ENCODE measurements at regions not wholly inside any gene's neighbourhood (a gene's known extent, or its start where the extent isn't known, plus 50 kb on each side); places are given as distances from the start of the nearest gene placed in this dataset.

DNA sequence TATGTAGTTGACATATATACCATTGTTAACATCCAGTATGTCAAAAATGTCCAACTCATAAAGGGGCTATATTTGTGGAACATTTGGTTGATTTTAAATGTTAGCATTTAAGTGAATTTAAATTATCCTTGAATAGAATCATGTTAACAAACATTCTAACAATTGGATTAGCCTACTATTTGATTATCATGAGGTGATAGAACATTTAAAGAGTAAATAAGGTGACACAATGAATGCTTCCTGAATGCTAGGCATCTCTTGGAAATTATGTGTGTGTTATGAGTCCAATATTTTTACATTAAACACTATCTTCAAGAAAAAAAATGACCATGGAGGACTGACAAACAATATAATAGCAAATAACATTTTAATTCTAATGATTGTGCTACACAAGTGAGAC is 901.9 kb upstream of the AGA start:
- Histone ChIP-seq H3K4me2 (ENCODE audit: low read length) (no peak overlapping the region), H3K4me1 (ENCODE audit: control insufficient read depth, insufficient read depth, low read length) (no peaks in the 10 kb centered on the region), H3K9me3 (replicated peaks; ENCODE audit: low read length) (peaks cover 5% of the 10 kb centered on the region), H3K9ac (ENCODE audit: low read depth, low read length) (no peak overlapping the region), H3K27me3 (ENCODE audit: control insufficient read depth, insufficient read depth, low read length) (no peaks in the 10 kb centered on the region), H3K36me3 (ENCODE audit: insufficient read depth, low read length) (no peaks in the 10 kb centered on the region), H3K4me3 (ENCODE audit: low read length) (no peak overlapping the region)

DNA sequence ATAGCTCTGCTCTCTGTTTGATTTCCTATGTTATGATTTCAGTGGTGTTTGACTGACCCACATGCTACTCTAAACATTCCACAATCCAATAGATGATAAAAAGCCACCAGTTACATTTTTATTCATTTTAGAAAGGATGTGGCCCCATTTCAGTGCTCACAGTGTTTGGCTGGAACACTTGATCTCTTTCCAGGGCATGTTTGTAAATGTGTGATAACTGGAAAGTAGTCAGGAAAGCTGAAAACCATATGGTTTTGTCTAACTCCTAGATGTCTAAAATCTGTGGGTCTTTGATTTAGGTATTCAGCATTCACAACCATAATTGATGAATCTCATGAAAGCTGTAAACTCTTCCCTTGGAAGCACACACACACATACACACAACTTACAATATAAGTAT is 904.9 kb upstream of the AGA start:
- no peak overlapping the region for H3K9ac ChIP-seq (ENCODE audit: low read depth, low read length)
- no peak overlapping the region for H3K4me3 ChIP-seq (ENCODE audit: low read length)
- no peaks in the 10 kb centered on the region for H3K27me3 ChIP-seq (ENCODE audit: control insufficient read depth, insufficient read depth, low read length)
- no peak overlapping the region for H3K4me2 ChIP-seq (ENCODE audit: low read length)
- no peaks in the 10 kb centered on the region for H3K4me1 ChIP-seq (ENCODE audit: control insufficient read depth, insufficient read depth, low read length)
- H3K36me3 ChIP-seq (ENCODE audit: insufficient read depth, low read length) = no peaks in the 10 kb centered on the region
- peaks cover 9% of the 10 kb centered on the region for H3K9me3 ChIP-seq (replicated peaks; ENCODE audit: low read length)

DNA sequence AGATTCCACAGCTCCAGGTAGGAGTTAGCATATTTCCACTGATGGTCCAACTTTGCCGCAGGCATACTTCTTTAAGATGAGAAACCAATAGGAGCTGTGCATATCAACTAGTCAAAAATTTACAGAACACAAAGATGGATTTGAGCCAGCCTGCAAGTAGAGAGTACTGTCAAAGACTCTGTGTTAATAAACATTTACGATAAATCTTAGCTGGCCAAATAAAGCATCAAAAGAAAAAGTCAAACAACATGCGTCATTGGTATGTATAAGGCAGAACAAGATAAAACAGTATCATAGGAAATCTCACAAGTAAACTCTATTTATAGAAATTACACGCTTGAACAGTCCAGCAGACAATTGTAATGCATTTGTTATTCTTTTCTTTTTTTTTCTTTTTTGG is 907.4 kb upstream of the AGA start:
- Histone ChIP-seq H3K9ac (ENCODE audit: low read depth, low read length) (no peak overlapping the region), H3K4me3 (ENCODE audit: low read length) (no peak overlapping the region), H3K27me3 (ENCODE audit: control insufficient read depth, insufficient read depth, low read length) (no peaks in the 10 kb centered on the region), H3K9me3 (replicated peaks; ENCODE audit: low read length) (peaks cover 9% of the 10 kb centered on the region), H3K4me2 (ENCODE audit: low read length) (no peak overlapping the region), H3K36me3 (ENCODE audit: insufficient read depth, low read length) (no peaks in the 10 kb centered on the region), H3K4me1 (ENCODE audit: control insufficient read depth, insufficient read depth, low read length) (no peaks in the 10 kb centered on the region)

DNA sequence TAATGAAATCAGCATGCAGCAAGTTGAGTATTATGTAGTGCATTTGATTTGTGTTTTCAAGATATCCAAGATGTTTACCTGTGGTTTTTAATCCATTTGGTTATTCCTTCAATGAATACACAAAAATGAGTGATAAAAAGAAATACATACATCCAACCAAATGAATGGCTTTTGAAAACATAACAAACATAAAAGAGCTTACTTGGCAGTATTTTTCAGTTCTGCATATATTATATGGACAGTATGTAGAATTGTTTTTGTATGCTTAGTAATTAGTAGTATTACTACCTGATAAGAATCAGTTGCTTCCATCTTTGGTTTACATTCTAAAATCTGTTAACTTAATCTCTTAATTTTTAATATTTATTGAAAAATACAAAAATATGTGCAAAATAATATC is 908.9 kb upstream of the AGA start:
- H3K4me2 ChIP-seq (ENCODE audit: low read length) = no peak overlapping the region
- H3K9me3 ChIP-seq (replicated peaks; ENCODE audit: low read length) = peaks cover 9% of the 10 kb centered on the region
- H3K9ac ChIP-seq (ENCODE audit: low read depth, low read length) = no peak overlapping the region
- H3K27me3 ChIP-seq (ENCODE audit: control insufficient read depth, insufficient read depth, low read length) = no peaks in the 10 kb centered on the region
- no peaks in the 10 kb centered on the region for H3K4me1 ChIP-seq (ENCODE audit: control insufficient read depth, insufficient read depth, low read length)
- no peaks in the 10 kb centered on the region for H3K36me3 ChIP-seq (ENCODE audit: insufficient read depth, low read length)
- no peak overlapping the region for H3K4me3 ChIP-seq (ENCODE audit: low read length)

DNA sequence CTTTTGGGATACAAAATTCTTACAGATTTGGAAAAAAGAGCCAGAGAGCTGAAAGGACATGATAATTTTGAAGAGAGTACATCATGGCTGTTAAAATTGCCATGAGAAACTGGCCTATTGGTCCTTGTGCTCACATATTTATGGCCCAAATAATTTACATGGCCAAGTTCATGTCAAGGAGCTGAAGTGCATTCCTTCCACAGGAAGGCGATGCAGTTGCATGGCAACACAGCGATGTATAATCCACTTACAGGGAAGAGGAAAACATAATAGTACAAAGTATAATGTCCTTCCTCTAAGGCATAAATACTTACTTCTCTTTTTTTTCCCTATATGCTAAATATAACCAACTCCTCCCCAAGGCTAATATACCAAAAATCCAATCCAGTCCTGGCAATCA is 914.5 kb upstream of the AGA start:
- no peaks in the 10 kb centered on the region for H3K27me3 ChIP-seq (ENCODE audit: control insufficient read depth, insufficient read depth, low read length)
- no peaks in the 10 kb centered on the region for H3K9me3 ChIP-seq (replicated peaks; ENCODE audit: low read length)
- H3K4me3 ChIP-seq (ENCODE audit: low read length) = no peak overlapping the region
- H3K4me2 ChIP-seq (ENCODE audit: low read length) = no peak overlapping the region
- no peaks in the 10 kb centered on the region for H3K36me3 ChIP-seq (ENCODE audit: insufficient read depth, low read length)
- no peak overlapping the region for H3K9ac ChIP-seq (ENCODE audit: low read depth, low read length)
- no peaks in the 10 kb centered on the region for H3K4me1 ChIP-seq (ENCODE audit: control insufficient read depth, insufficient read depth, low read length)

DNA sequence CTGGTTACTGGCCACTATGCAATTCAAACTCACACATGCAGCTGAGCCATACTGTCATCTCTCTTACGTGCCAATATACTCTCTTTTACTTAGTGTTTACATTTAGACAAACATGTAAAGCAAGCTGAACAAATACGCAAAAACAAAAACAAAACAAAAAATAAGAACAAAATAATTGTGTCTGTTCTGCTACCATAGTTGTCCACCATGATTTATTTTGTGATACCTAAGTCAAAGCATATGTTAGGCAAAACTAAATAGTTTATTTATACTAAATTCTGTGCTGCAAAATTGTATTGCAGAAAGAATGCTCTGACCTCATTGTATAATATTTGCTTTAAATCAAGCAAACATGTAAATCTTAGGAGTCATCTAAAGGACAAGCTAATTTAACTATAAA is 943.2 kb upstream of the AGA start:
- Histone ChIP-seq H3K9ac (ENCODE audit: low read depth, low read length) (no peak overlapping the region), H3K9me3 (replicated peaks; ENCODE audit: low read length) (peaks cover 1% of the 10 kb centered on the region), H3K36me3 (ENCODE audit: insufficient read depth, low read length) (no peaks in the 10 kb centered on the region), H3K27me3 (ENCODE audit: control insufficient read depth, insufficient read depth, low read length) (no peaks in the 10 kb centered on the region), H3K4me1 (ENCODE audit: control insufficient read depth, insufficient read depth, low read length) (no peaks in the 10 kb centered on the region), H3K4me3 (ENCODE audit: low read length) (no peak overlapping the region), H3K4me2 (ENCODE audit: low read length) (no peak overlapping the region)

DNA sequence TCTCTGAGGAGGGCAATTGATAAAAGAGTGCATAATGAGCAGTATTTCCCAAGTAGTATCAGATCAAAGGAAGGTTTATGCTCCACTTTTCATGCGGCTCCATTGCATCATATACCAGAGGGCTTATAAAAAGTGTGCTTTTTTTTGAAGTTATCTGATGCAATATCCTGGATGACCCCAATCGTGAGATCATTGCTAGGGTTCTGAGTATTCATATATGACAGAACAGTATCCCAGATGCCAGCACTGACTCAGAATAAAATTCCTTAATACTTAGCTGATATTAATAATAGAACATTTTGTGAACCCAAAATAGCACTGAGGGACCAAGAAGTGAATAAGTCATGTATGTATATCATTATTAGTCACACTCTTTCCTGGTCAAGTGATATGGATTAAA is 945.5 kb upstream of the AGA start:
- Histone ChIP-seq H3K4me3 (ENCODE audit: low read length) (no peak overlapping the region), H3K36me3 (ENCODE audit: insufficient read depth, low read length) (no peaks in the 10 kb centered on the region), H3K9me3 (replicated peaks; ENCODE audit: low read length) (no peaks in the 10 kb centered on the region), H3K9ac (ENCODE audit: low read depth, low read length) (no peak overlapping the region), H3K27me3 (ENCODE audit: control insufficient read depth, insufficient read depth, low read length) (no peaks in the 10 kb centered on the region), H3K4me2 (ENCODE audit: low read length) (no peak overlapping the region), H3K4me1 (ENCODE audit: control insufficient read depth, insufficient read depth, low read length) (no peaks in the 10 kb centered on the region)

DNA sequence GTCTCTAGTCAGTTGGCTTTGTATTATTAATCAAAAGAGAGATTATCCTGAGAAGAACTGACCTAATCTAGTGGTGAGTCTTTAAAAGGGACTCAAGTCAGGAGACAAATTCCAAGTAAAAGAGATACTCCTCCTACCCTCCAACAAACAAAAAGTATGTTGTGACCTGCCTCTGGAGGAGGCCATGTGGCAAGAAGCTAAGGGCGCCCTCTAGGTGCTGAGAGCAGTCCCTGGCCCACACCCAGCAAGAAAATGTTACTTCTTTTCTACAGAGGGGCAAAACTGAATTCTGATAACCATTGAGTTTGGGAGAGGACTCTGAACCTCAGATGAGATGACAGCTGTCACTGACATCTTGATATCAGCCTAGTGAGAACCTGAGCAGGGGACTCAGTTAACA is 953.6 kb upstream of the AGA start:
- H3K27me3 ChIP-seq (ENCODE audit: control insufficient read depth, insufficient read depth, low read length) = no peaks in the 10 kb centered on the region
- no peaks in the 10 kb centered on the region for H3K4me1 ChIP-seq (ENCODE audit: control insufficient read depth, insufficient read depth, low read length)
- no peak overlapping the region for H3K4me2 ChIP-seq (ENCODE audit: low read length)
- H3K9ac ChIP-seq (ENCODE audit: low read depth, low read length) = no peak overlapping the region
- no peak overlapping the region for H3K4me3 ChIP-seq (ENCODE audit: low read length)
- H3K9me3 ChIP-seq (replicated peaks; ENCODE audit: low read length) = peaks cover 1% of the 10 kb centered on the region
- no peaks in the 10 kb centered on the region for H3K36me3 ChIP-seq (ENCODE audit: insufficient read depth, low read length)

DNA sequence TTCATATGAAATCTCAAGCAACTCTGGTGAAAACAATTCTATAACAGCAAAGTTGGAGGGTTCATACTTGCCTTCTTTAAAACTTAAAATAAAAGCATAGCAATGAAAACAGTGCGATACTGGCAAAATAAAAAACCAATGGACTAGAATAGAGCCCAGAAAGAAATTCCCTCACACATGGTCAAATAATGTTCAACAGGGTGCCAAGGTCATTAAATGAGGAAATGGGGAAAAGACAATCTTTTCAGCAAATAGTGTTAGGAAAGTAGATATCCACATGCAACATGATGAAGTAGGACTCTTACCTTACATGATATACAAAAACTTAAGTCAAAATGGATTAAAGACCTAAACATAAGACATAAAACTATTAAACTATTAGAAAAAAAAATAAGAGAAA is 970.2 kb upstream of the AGA start:
- no peak overlapping the region for H3K4me2 ChIP-seq (ENCODE audit: low read length)
- no peaks in the 10 kb centered on the region for H3K36me3 ChIP-seq (ENCODE audit: insufficient read depth, low read length)
- no peaks in the 10 kb centered on the region for H3K4me1 ChIP-seq (ENCODE audit: control insufficient read depth, insufficient read depth, low read length)
- H3K27me3 ChIP-seq (ENCODE audit: control insufficient read depth, insufficient read depth, low read length) = no peaks in the 10 kb centered on the region
- H3K4me3 ChIP-seq (ENCODE audit: low read length) = no peak overlapping the region
- H3K9ac ChIP-seq (ENCODE audit: low read depth, low read length) = no peak overlapping the region
- H3K9me3 ChIP-seq (replicated peaks; ENCODE audit: low read length) = no peaks in the 10 kb centered on the region

DNA sequence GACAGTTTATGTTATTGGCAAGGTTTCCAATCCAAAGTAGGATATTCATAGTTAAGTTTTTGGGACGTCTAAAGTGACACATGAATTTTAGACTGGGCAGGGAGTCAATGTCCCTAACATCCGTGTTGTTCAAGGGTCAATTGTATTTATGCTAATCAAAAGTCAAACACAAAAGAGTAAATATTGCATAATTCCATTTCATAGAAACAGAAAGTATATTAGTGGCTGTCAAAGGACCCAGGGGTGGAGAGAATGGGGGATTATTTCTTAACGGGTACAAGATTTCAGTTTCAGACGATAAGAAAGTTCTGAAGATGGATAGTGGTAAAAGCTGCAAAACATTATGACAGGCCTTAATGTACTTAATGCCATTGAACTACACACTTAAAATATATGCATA is 971.8 kb upstream of the AGA start:
- Histone ChIP-seq H3K9me3 (replicated peaks; ENCODE audit: low read length) (no peaks in the 10 kb centered on the region), H3K9ac (ENCODE audit: low read depth, low read length) (no peak overlapping the region), H3K4me3 (ENCODE audit: low read length) (no peak overlapping the region), H3K4me1 (ENCODE audit: control insufficient read depth, insufficient read depth, low read length) (no peaks in the 10 kb centered on the region), H3K36me3 (ENCODE audit: insufficient read depth, low read length) (no peaks in the 10 kb centered on the region), H3K4me2 (ENCODE audit: low read length) (no peak overlapping the region), H3K27me3 (ENCODE audit: control insufficient read depth, insufficient read depth, low read length) (no peaks in the 10 kb centered on the region)

DNA sequence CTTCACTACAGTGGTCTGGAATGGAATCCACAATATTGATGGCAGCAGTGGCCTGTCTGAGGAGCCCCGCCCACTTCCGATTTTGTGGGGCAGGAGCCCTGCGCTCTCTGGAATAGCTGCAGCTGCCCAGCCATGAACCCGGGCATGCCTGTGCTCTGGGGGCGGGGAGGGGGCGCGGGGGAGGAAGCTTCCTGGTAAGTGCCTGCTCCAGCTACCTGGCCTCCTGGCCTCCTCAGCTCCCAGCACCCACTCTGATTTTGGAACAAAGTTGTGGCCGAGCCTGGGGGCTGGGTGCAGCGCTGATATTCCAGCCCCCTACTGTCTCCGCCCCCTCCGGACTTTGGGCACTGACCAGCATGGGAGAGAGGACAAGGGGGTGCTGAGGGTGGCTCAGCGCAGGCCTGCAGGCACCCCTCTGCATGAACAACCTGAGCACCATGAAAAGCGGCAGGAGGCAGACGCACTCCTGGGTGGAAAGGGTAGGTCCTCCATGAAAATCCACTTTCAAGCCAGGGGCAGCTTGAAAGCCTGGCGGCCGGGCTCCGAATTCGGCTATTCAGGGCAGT is 972.7 kb upstream of the AGA start:
- Histone ChIP-seq H3K9me3 (replicated peaks; ENCODE audit: low read length) (no peaks in the 10 kb centered on the region), H3K9ac (ENCODE audit: low read depth, low read length) (no peak overlapping the region), H3K4me2 (ENCODE audit: low read length) (no peak overlapping the region), H3K27me3 (ENCODE audit: control insufficient read depth, insufficient read depth, low read length) (no peaks in the 10 kb centered on the region), H3K4me3 (ENCODE audit: low read length) (no peak overlapping the region), H3K4me1 (ENCODE audit: control insufficient read depth, insufficient read depth, low read length) (no peaks in the 10 kb centered on the region), H3K36me3 (ENCODE audit: insufficient read depth, low read length) (no peaks in the 10 kb centered on the region)

DNA sequence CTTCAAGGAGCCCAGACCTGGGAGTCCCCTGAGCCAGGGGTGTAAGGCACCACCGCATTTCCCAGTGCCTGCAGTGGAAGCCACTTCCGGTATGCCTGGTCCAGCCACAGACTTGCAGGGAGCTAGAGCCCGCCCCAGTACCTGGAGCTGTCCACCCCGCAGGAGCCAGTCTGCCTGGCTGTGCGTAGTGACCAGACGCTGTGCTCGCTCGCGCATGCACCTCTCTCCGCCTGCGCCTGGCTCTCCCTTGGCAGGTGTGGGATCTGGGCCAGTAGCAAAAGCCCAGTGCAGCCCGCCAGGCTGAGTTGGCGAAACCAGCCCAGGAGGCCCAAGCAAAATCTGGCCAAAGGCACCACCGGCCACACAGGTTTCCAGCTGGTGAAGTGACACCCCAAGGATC is 973.7 kb upstream of the AGA start:
- Histone ChIP-seq H3K9me3 (replicated peaks; ENCODE audit: low read length) (no peaks in the 10 kb centered on the region), H3K4me2 (ENCODE audit: low read length) (no peak overlapping the region), H3K4me1 (ENCODE audit: control insufficient read depth, insufficient read depth, low read length) (no peaks in the 10 kb centered on the region), H3K9ac (ENCODE audit: low read depth, low read length) (no peak overlapping the region), H3K36me3 (ENCODE audit: insufficient read depth, low read length) (no peaks in the 10 kb centered on the region), H3K27me3 (ENCODE audit: control insufficient read depth, insufficient read depth, low read length) (no peaks in the 10 kb centered on the region), H3K4me3 (ENCODE audit: low read length) (no peak overlapping the region)
